H9 (cell line): ENCODE measurements at regions not wholly inside any gene's neighbourhood (a gene's known extent, or its start where the extent isn't known, plus 50 kb on each side); places are given as distances from the start of the nearest gene placed in this dataset.

Experiments
- DNase-seq: peaks from one replicate; pipeline ENCODE4 v3.0.0-alpha.2; 2017
- H2AFZ ChIP-seq: one replicate; pipeline ENCODE4 v1.6.1; 2013; ENCODE audit warnings: mild to moderate bottlenecking, low read length, control low read depth, moderate library complexity
- H2AK5ac ChIP-seq: 2 replicates; pipeline ENCODE4 v1.6.1; 2013; ENCODE audit warnings: low read length, control low read depth, mixed read lengths; ENCODE audit not compliant: insufficient read length
- H2BK120ac ChIP-seq: one replicate; pipeline ENCODE4 v1.6.1; 2013; ENCODE audit warnings: low read depth, mild to moderate bottlenecking, low read length, control low read depth, inconsistent platforms; ENCODE audit not compliant: poor library complexity, severe bottlenecking
- H2BK12ac ChIP-seq: 2 replicates; pipeline ENCODE4 v1.6.1; 2013; ENCODE audit warnings: low read length, control low read depth, mixed read lengths, low read depth; ENCODE audit not compliant: insufficient read length
- H2BK15ac ChIP-seq: 2 replicates; pipeline ENCODE4 v1.6.1; 2013; ENCODE audit warnings: low read depth, low read length, control low read depth
- H2BK20ac ChIP-seq: one replicate; pipeline ENCODE4 v1.6.1; 2013; ENCODE audit warnings: low read depth, mild to moderate bottlenecking, low read length, control low read depth, inconsistent platforms; ENCODE audit not compliant: poor library complexity, severe bottlenecking
- H2BK5ac ChIP-seq: 2 replicates; pipeline ENCODE4 v1.6.1; 2013; ENCODE audit warnings: low read length, control low read depth, mixed read lengths; ENCODE audit not compliant: insufficient read length
- H3K14ac ChIP-seq: 2 replicates; pipeline ENCODE4 v1.6.1; 2013; ENCODE audit warnings: low read length, control low read depth; ENCODE audit not compliant: insufficient read depth
- H3K18ac ChIP-seq: 2 replicates; pipeline ENCODE4 v1.6.1; 2013; ENCODE audit warnings: low read depth, mild to moderate bottlenecking, mixed read lengths, low read length, control low read depth; ENCODE audit not compliant: insufficient read length
- H3K23ac ChIP-seq: 2 replicates; pipeline ENCODE4 v1.6.1; 2013; ENCODE audit warnings: low read length, control low read depth, mixed read lengths, low read depth; ENCODE audit not compliant: insufficient read length
- H3K23me2 ChIP-seq: 2 replicates; pipeline ENCODE4 v1.6.1; 2013; ENCODE audit warnings: low read depth, mild to moderate bottlenecking, mixed read lengths, low read length, control low read depth; ENCODE audit not compliant: insufficient read length, poor library complexity, severe bottlenecking
- H3K27ac ChIP-seq: 2 replicates; pipeline ENCODE4 v1.5.1; 2013; ENCODE audit warnings: low read length, control low read depth, mixed read lengths, low read depth; ENCODE audit not compliant: insufficient read length
- H3K27me3 ChIP-seq: 2 replicates; pipeline ENCODE4 v1.6.1; 2013; ENCODE audit warnings: low read length, control low read depth, inconsistent platforms; ENCODE audit not compliant: insufficient read depth
- H3K4ac ChIP-seq: 2 replicates; pipeline ENCODE4 v1.6.1; 2013; ENCODE audit warnings: low read depth, mild to moderate bottlenecking, control low read depth, inconsistent platforms, low read length, moderate library complexity
- H3K4me1 ChIP-seq: 2 replicates; pipeline ENCODE4 v1.6.1; 2013; ENCODE audit warnings: low read length, control low read depth, inconsistent platforms; ENCODE audit not compliant: insufficient read depth
- H3K4me2 ChIP-seq: 2 replicates; pipeline ENCODE4 v1.6.1; 2013; ENCODE audit warnings: low read length, control low read depth, mixed read lengths; ENCODE audit not compliant: insufficient read length, insufficient read depth
- H3K56ac ChIP-seq: 2 replicates; pipeline ENCODE4 v1.6.1; 2013; ENCODE audit warnings: low read depth, mild to moderate bottlenecking, mixed read lengths, low read length, control low read depth; ENCODE audit not compliant: insufficient read length
- H3K79me1 ChIP-seq: 2 replicates; pipeline ENCODE4 v1.6.1; 2013; ENCODE audit warnings: low read depth, mild to moderate bottlenecking, moderate library complexity, low read length, control low read depth, inconsistent platforms; ENCODE audit not compliant: insufficient read depth, poor library complexity, severe bottlenecking
- H3K79me2 ChIP-seq: 2 replicates; pipeline ENCODE4 v1.6.1; 2013; ENCODE audit warnings: low read length, control low read depth, inconsistent platforms; ENCODE audit not compliant: insufficient read depth
- H3K9ac ChIP-seq: 2 replicates; pipeline ENCODE4 v1.6.1; 2013; ENCODE audit warnings: low read length, control low read depth, mixed read lengths; ENCODE audit not compliant: insufficient read length; ENCODE audit errors: extremely low read depth
- H3K9me3 ChIP-seq: one replicate; pipeline ENCODE4 v1.6.1; 2013; ENCODE audit warnings: low read depth, low read length, inconsistent platforms; ENCODE audit not compliant: control insufficient read depth
- H3T11ph ChIP-seq: one replicate; pipeline ENCODE4 v1.6.1; 2013; ENCODE audit warnings: mild to moderate bottlenecking, low read length, control low read depth, inconsistent platforms
- H4K20me1 ChIP-seq: one replicate; pipeline ENCODE4 v1.6.1; 2013; ENCODE audit not compliant: control insufficient read depth, insufficient read length, insufficient read depth
- H4K5ac ChIP-seq: 2 replicates; pipeline ENCODE4 v1.6.1; 2013; ENCODE audit warnings: low read depth, mild to moderate bottlenecking, mixed read lengths, low read length, control low read depth; ENCODE audit not compliant: insufficient read length
- H4K8ac ChIP-seq: replicated peaks from 2 replicates; pipeline ENCODE4 v1.6.1; 2013; ENCODE audit warnings: low read length, control low read depth, mixed read lengths, low read depth; ENCODE audit not compliant: insufficient read length
- H4K91ac ChIP-seq: 2 replicates; pipeline ENCODE4 v1.6.1; 2013; ENCODE audit warnings: low read depth, mild to moderate bottlenecking, moderate library complexity, mixed read lengths, low read length, control low read depth; ENCODE audit not compliant: insufficient read length
- H3K27ac Mint-ChIP-seq, 3 experiments: 2 replicates in 2 of 3; 3 replicates in 1 of 3; pipeline ENCODE4 v1.8.0; 2020 to 2021; ENCODE audit warnings: mixed read lengths in 3 of 3, mild to moderate bottlenecking in 1 of 3, moderate library complexity in 1 of 3
- H3K27me3 Mint-ChIP-seq: 2 replicates; pipeline ENCODE4 v1.8.0; 2021; ENCODE audit warnings: low read depth, mild to moderate bottlenecking, moderate library complexity, mixed read lengths
- H3K36me3 Mint-ChIP-seq, 3 experiments: 2 replicates in 2 of 3; 3 replicates in 1 of 3; pipeline ENCODE4 v1.8.0; 2020 to 2021; ENCODE audit warnings: low read depth in 3 of 3, mixed read lengths in 3 of 3; ENCODE audit not compliant: insufficient read depth in 1 of 3
- H3K4me1 Mint-ChIP-seq, 2 experiments: 2 replicates each; pipeline ENCODE4 v1.8.0; 2020; ENCODE audit warnings: mixed read lengths in 2 of 2
- H3K4me3 Mint-ChIP-seq, 2 experiments: 2 replicates in 1 of 2; 3 replicates in 1 of 2; pipeline ENCODE4 v1.8.0; 2020 to 2021; ENCODE audit warnings: mild to moderate bottlenecking in 2 of 2, mixed read lengths in 2 of 2, moderate library complexity in 1 of 2
- H3K9me3 Mint-ChIP-seq, 2 experiments: 2 replicates in 1 of 2; 3 replicates in 1 of 2; pipeline ENCODE4 v1.8.0; 2020; ENCODE audit warnings: mild to moderate bottlenecking in 2 of 2, mixed read lengths in 2 of 2, moderate library complexity in 1 of 2
- WGBS: extraction: QIAGEN DNeasy Blood & Tissue Kit; methylation state at CpG from one replicate; pipeline ENCODE4 v1.1.7; 2013; ENCODE audit warnings: missing lambda C conversion rate, low lambda C conversion rate, mixed read lengths; ENCODE audit not compliant: insufficient read length; ENCODE audit errors: extremely low coverage; 5-methylcytosine and 5-hydroxymethylcytosine counted together
- TF ChIP-seq, protein P1 (sequence below): fragments of 200-600 bp; sonication (generic); conservative IDR thresholded peaks from 3 replicates; pipeline ENCODE4 v1.8.0; 2021; ENCODE audit warnings: antibody characterized with exemption, mild to moderate bottlenecking

DNA sequence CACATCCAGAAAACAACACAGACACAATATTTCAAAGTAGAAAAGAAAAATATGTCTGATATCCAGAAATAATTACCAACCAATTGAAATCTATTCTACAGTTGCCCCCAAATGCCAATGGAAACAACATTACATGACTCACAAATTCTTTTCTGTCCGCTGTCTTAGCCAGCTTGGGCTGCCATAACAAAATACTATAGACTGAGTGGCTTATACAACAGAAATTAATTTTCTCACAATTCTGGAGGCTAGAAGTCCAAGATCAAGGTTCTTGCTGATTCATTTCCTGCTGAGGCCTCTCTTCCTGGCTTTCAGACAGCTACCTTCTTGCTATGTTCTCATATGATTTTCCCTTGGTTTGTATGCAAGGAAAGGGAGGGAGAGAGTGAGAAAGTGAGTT lies 698.1 kb downstream of the DHX35 start:
- Histone ChIP-seq H3K79me2 (no peaks in the 10 kb centered on the region), H3K9me3 (no peaks in the 10 kb centered on the region), H2BK5ac (no peak overlapping the region), H2BK20ac (no peak overlapping the region), H2BK120ac (no peak overlapping the region), H3K56ac (no peak overlapping the region), H2AFZ (no peak overlapping the region), H4K20me1 (no peaks in the 10 kb centered on the region), H3K9ac (no peak overlapping the region), H3K27me3 (no peaks in the 10 kb centered on the region), H3K4me1 (no peaks in the 10 kb centered on the region; the same call in 1 of the 2 replicates), H3K4me2 (no peak overlapping the region), H3K23me2 (no peaks in the 10 kb centered on the region), H4K91ac (no peak overlapping the region), H4K5ac (no peak overlapping the region), H3K79me1 (no peaks in the 10 kb centered on the region), H2BK12ac (no peak overlapping the region), H3K23ac (no peak overlapping the region), H3K18ac (no peak overlapping the region), H2BK15ac (no peak overlapping the region), H3K4ac (no peak overlapping the region), H2AK5ac (no peak overlapping the region), H3T11ph (no peak overlapping the region), H3K14ac (no peak overlapping the region), H4K8ac (no peak overlapping the region), H3K27ac (no peak overlapping the region)
- no peak overlapping the region for H3K4me3 Mint-ChIP-seq
- H3K27ac Mint-ChIP-seq = no peak overlapping the region
- no peaks in the 10 kb centered on the region for H3K4me1 Mint-ChIP-seq
- TF ChIP-seq, protein P1, sequence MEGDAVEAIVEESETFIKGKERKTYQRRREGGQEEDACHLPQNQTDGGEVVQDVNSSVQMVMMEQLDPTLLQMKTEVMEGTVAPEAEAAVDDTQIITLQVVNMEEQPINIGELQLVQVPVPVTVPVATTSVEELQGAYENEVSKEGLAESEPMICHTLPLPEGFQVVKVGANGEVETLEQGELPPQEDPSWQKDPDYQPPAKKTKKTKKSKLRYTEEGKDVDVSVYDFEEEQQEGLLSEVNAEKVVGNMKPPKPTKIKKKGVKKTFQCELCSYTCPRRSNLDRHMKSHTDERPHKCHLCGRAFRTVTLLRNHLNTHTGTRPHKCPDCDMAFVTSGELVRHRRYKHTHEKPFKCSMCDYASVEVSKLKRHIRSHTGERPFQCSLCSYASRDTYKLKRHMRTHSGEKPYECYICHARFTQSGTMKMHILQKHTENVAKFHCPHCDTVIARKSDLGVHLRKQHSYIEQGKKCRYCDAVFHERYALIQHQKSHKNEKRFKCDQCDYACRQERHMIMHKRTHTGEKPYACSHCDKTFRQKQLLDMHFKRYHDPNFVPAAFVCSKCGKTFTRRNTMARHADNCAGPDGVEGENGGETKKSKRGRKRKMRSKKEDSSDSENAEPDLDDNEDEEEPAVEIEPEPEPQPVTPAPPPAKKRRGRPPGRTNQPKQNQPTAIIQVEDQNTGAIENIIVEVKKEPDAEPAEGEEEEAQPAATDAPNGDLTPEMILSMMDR = no peak
- peaks cover 2% of the 10 kb centered on the region; the same call in 1 of the 2 replicates for H3K27me3 Mint-ChIP-seq
- DNase-seq = no peak
- no peaks in the 10 kb centered on the region for H3K9me3 Mint-ChIP-seq
- WGBS = no CpG with 5 or more reads among the region's 1 CpG
- no peaks in the 10 kb centered on the region; a peak in 1 of 7 replicates for H3K36me3 Mint-ChIP-seq
